ENCODE measurements at regions not wholly inside any gene's neighbourhood (a gene's known extent, or its start where the extent isn't known, plus 50 kb on each side); places are given as distances from the start of the nearest gene placed in this dataset.

- peak; percentile 29 for TF ChIP-seq CTCF (conservative IDR thresholded peaks at IDR 0.05; ENCODE audit: low read length)
- peak; percentile 67 for DNase-seq (ENCODE audit: low read depth)
- H3K4me3 ChIP-seq (ENCODE audit: low read length): peak overlapping the region; percentile 50
Observed at GRCh38 chr3:168249550-168250414, 154.1 kb upstream of the GOLIM4 start.

- peak overlapping the region; percentile 50 for H3K4me3 ChIP-seq (ENCODE audit: low read length)
- no peak for TF ChIP-seq CTCF (conservative IDR thresholded peaks at IDR 0.05; ENCODE audit: low read length)
- no peak for DNase-seq (ENCODE audit: low read depth)
Observed at GRCh38 chr3:168249205-168249549, 153.5 kb upstream of the GOLIM4 start.

- peak; percentile 31 for DNase-seq (ENCODE audit: low read depth)
- TF ChIP-seq CTCF (conservative IDR thresholded peaks at IDR 0.05; ENCODE audit: low read length): no peak
- peak overlapping the region; percentile 50 for H3K4me3 ChIP-seq (ENCODE audit: low read length)
Observed at GRCh38 chr3:168248383-168249204, 152.9 kb upstream of the GOLIM4 start.

GRCh38 chr3:168241156-168241555, 145.4 kb upstream of the GOLIM4 start:
- no peak for DNase-seq (ENCODE audit: low read depth)
- TF ChIP-seq CTCF (conservative IDR thresholded peaks at IDR 0.05; ENCODE audit: low read length): no peak
- H3K4me3 ChIP-seq (ENCODE audit: low read length): no peak overlapping the region

GRCh38 chr3:168239287-168239686, 143.6 kb upstream of the GOLIM4 start:
- no peak overlapping the region for H3K4me3 ChIP-seq (ENCODE audit: low read length)
- no peak for TF ChIP-seq CTCF (conservative IDR thresholded peaks at IDR 0.05; ENCODE audit: low read length)
- no peak for DNase-seq (ENCODE audit: low read depth)

- no peak for TF ChIP-seq CTCF (conservative IDR thresholded peaks at IDR 0.05; ENCODE audit: low read length)
- no peak for DNase-seq (ENCODE audit: low read depth)
Observed at GRCh38 chr3:168233001-168233400, 137.3 kb upstream of the GOLIM4 start.

More at GRCh38 chr3:168233001-168233400, 137.3 kb upstream of the GOLIM4 start:
- H3K4me3 ChIP-seq (ENCODE audit: low read length): no peak overlapping the region
